Activated CD4-positive, alpha-beta memory T cell treated with anti-CD3 and anti-CD28 coated beads, Interleukin-2, amount 10 ng/mL, durations not matched to agents 7 days and 5 days (primary cell): ENCODE measurements at regions not wholly inside any gene's neighbourhood (a gene's known extent, or its start where the extent isn't known, plus 50 kb on each side); places are given as distances from the start of the nearest gene placed in this dataset.
"Not testable (repeated sequence)": the region's sequence is repeated elsewhere in the genome, so short reads cannot be mapped to it uniquely, and the experiment has no call there.

Experiments
- CTCF ChIA-PET: fragments of 350-600 bp; sonication (Branson Sonifier 250); formaldehyde crosslinking; loops from one replicate; lab custom pipeline; 2021; ENCODE audit warnings: antibody characterized with exemption, inconsistent platforms; lab: Charles Lee
- POLR2A ChIA-PET: fragments of 350-600 bp; sonication (Branson Sonifier 250); formaldehyde crosslinking; loops from one replicate; lab custom pipeline; 2021; ENCODE audit warnings: antibody characterized with exemption; lab: Charles Lee
- DNase-seq: peaks from one replicate; pipeline ENCODE4 v3.0.0-alpha.2; 2020
- H3K27ac Mint-ChIP-seq: one replicate; pipeline ENCODE4 v1.8.0; 2021; ENCODE audit warnings: mild to moderate bottlenecking, mixed read lengths
- H3K27me3 Mint-ChIP-seq: one replicate; pipeline ENCODE4 v1.8.0; 2021; ENCODE audit warnings: mixed read lengths
- H3K36me3 Mint-ChIP-seq: one replicate; pipeline ENCODE4 v1.8.0; 2021; ENCODE audit warnings: low read depth, mixed read lengths
- H3K4me1 Mint-ChIP-seq: one replicate; pipeline ENCODE4 v1.8.0; 2021; ENCODE audit warnings: mixed read lengths
- H3K4me3 Mint-ChIP-seq: one replicate; pipeline ENCODE4 v1.8.0; 2021; ENCODE audit warnings: mild to moderate bottlenecking, mixed read lengths
- H3K9me3 Mint-ChIP-seq: one replicate; pipeline ENCODE4 v1.8.0; 2021; ENCODE audit warnings: mixed read lengths

DNA sequence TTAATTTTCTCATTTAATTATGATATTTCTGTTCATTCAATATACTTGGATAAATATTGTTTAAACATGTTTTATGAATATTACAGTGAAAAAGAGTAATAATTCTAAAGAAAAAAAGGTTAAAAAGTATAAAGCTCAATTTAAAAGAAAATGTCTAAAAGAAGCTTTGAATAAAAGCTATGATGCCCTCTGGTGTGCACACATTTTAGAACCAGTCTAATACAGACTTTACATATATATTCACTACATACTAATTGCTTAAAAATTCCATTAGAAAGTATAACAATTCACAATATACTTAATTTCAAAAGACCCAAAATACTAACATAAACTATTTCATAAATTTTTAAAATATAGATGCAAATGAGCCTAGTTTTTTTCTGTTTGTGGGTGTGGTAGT is 909.1 kb upstream of the ROBO1 start:
- ChIA-PET POLR2A (no interaction called here), CTCF (no interaction called here)
- Mint-ChIP-seq H3K9me3 (peaks cover 5% of the 10 kb centered on the region), H3K4me1 (no peaks in the 10 kb centered on the region), H3K27ac (no peak overlapping the region), H3K4me3 (no peak overlapping the region), H3K27me3 (no peaks in the 10 kb centered on the region), H3K36me3 (no peaks in the 10 kb centered on the region)
- DNase-seq: no peak

DNA sequence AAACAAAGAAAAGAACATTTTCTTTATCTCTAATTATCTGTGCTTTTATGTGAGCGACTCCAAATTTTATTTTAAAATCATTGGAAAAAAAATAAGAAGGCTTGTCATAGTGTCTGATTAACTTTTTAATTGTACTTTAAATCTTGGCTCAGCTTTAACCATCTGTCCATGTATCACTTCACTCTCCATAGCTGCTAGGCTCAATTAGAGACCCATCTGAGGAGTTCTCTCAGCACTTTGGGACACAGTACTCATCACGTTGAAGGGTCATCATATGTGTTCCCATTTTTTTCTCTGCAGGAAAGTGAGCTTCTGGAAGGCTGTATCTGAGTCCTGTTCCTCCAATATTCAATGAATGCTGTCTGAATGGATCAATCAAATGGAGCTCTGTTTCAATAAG is 908.5 kb upstream of the ROBO1 start:
- CTCF ChIA-PET: no interaction called here
- Mint-ChIP-seq H3K27me3 (no peaks in the 10 kb centered on the region), H3K4me1 (no peaks in the 10 kb centered on the region), H3K36me3 (no peaks in the 10 kb centered on the region), H3K4me3 (no peak overlapping the region), H3K9me3 (peaks cover 5% of the 10 kb centered on the region), H3K27ac (no peak overlapping the region)
- DNase-seq: no peak
- POLR2A ChIA-PET: no interaction called here

DNA sequence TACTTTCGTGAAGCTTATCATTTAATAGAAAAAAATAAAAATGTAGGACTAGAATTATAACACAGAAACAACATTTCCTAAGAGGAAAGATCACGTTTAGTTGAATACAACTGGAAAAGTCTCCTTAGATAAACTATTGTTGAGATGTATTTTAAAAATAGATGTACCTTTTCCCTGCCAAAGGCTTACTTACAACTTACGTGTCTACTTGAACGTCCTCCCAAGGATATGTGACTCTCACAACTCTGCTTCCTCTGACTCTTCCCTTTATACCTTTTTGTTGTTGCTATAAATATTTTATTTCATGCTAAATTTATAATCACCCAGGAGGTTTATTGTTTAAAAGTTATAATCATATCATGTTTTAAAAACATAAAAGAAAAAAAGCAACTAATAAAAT is 908.0 kb upstream of the ROBO1 start:
- Mint-ChIP-seq H3K36me3 (no peaks in the 10 kb centered on the region), H3K9me3 (peaks cover 5% of the 10 kb centered on the region), H3K27ac (no peak overlapping the region), H3K4me1 (no peaks in the 10 kb centered on the region), H3K27me3 (no peaks in the 10 kb centered on the region), H3K4me3 (no peak overlapping the region)
- CTCF ChIA-PET: no interaction called here
- POLR2A ChIA-PET: no interaction called here
- DNase-seq: no peak

DNA sequence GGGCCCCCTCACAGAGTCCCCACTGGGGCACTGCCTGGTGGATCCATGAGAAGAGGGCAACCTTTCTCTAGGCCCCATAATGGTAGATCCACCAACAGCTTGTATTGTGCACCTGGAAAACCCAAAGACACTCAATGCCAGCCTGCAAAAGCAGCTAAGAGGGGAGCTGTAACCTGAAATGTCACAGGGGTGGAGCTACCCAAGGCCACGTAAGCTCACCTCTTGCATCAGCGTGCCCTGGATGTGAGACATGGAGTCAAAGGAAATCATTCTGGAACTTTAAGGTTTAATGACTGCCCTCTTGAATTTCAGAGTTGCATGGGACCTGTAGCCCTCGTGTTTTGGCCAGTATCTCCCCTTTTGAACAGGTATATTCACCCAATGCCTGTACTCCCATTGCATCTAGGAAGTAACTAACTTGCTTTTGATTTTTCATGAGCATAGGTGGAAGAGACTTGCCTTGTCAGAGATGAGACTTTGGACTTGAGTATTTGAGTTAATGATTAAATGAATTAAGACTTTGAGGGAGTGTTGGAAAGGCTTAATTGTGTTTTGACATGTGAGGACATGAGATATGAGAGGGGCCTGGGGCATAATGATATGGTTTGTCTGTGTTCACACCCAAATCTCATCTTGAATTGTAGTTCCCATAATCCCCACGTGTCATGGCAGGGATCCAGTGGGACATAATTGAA is 900.9 kb upstream of the ROBO1 start:
- H3K36me3 Mint-ChIP-seq: no peaks in the 10 kb centered on the region
- H3K4me3 Mint-ChIP-seq: no peak overlapping the region
- DNase-seq: no peak
- no peak overlapping the region for H3K27ac Mint-ChIP-seq
- no peaks in the 10 kb centered on the region for H3K4me1 Mint-ChIP-seq
- ChIA-PET POLR2A (no interaction called here), CTCF (no interaction called here)
- H3K27me3 Mint-ChIP-seq: no peaks in the 10 kb centered on the region
- peaks cover 18% of the 10 kb centered on the region for H3K9me3 Mint-ChIP-seq

DNA sequence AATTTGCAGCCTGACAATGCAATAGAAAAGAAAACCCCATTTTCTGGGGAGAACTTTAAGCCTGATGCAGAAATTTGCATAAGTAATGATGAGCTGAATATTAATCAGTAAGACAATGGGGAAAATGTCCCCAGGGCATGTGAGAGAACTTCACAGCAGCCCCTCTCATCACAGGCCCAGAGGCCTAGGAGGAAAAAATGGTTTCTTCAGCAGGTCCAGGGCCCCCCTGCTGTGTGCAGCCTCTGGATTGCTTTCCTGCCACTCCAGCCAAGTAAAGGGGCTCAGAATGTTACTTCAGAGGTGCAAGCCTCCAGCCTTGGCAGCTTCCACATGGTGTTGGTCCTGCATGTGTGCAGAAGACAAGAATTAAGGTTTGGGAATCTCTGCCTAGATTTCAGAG is 900.3 kb upstream of the ROBO1 start:
- H3K36me3 Mint-ChIP-seq: no peaks in the 10 kb centered on the region
- no peak for DNase-seq
- ChIA-PET POLR2A (no interaction called here), CTCF (no interaction called here)
- H3K4me1 Mint-ChIP-seq: no peaks in the 10 kb centered on the region
- H3K9me3 Mint-ChIP-seq: peaks cover 18% of the 10 kb centered on the region
- H3K27ac Mint-ChIP-seq: no peak overlapping the region
- no peaks in the 10 kb centered on the region for H3K27me3 Mint-ChIP-seq
- no peak overlapping the region for H3K4me3 Mint-ChIP-seq

DNA sequence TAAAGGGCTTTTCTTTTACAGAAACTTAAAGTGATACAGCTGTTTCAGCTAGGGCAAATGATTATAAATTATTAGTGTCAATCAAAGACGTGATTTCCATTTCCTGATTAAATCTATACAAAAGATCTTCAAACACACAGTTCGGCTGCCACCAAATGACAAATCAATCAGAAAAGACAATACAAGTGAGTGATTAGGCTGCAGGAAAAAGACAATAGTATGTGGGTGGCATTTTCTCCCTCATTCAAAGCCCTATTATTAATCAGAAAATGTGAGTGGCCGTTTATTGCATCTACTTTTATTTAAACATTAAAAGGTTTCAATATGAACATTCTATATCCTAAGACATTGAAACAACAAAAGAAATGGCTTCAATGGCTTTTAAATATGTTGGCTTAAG is 895.6 kb upstream of the ROBO1 start:
- no peaks in the 10 kb centered on the region for H3K36me3 Mint-ChIP-seq
- POLR2A ChIA-PET: no interaction called here
- H3K9me3 Mint-ChIP-seq: peaks cover 15% of the 10 kb centered on the region
- DNase-seq: no peak
- H3K4me3 Mint-ChIP-seq: no peak overlapping the region
- CTCF ChIA-PET: no interaction called here
- no peak overlapping the region for H3K27ac Mint-ChIP-seq
- H3K4me1 Mint-ChIP-seq: no peaks in the 10 kb centered on the region
- no peaks in the 10 kb centered on the region for H3K27me3 Mint-ChIP-seq

DNA sequence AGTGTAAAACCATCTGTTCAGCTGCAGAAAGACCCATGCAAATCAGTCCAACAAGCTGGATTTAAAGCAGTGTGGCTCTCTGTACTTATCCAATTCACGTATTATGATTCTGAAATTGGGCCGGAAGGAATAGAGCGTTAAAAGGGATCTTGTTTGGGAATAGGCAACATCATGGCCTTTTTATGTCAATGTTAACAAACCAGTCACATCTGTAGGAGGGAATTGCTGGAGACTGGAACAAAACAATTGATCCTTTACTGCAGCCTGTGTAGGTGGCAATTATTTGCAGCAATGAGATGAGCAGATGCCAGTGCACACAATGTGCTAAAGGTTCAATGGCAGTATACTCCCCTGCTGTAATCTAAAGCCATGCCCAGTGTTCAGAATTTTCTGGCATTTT is 887.4 kb upstream of the ROBO1 start:
- no peak for DNase-seq
- Mint-ChIP-seq H3K4me1 (no peaks in the 10 kb centered on the region), H3K4me3 (no peak overlapping the region), H3K9me3 (peaks cover 17% of the 10 kb centered on the region), H3K27ac (no peak overlapping the region), H3K36me3 (no peaks in the 10 kb centered on the region), H3K27me3 (no peaks in the 10 kb centered on the region)
- ChIA-PET POLR2A (no interaction called here), CTCF (no interaction called here)

DNA sequence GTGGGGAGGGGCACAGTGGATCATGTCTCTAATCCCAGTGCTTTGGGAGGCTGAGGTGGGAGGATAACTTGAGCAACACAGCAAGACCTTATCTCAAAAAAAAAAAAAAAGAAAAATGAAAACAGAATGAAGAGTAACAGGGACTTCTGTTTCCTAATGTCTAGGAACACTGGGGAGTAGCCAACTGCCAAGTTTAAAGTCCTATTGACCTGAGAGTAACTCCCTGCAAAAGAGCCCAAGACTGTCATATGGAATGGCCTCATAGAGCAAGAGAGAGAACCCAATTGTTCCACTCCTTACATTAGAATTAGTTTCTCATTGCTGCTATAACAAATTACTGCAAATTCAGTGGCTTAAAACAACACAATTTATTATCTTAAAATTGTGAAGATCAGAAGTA is 881.4 kb upstream of the ROBO1 start:
- H3K27ac Mint-ChIP-seq: no peak overlapping the region
- POLR2A ChIA-PET: no interaction called here
- H3K4me1 Mint-ChIP-seq: no peaks in the 10 kb centered on the region
- H3K9me3 Mint-ChIP-seq: no peaks in the 10 kb centered on the region
- CTCF ChIA-PET: no interaction called here
- no peaks in the 10 kb centered on the region for H3K27me3 Mint-ChIP-seq
- no peaks in the 10 kb centered on the region for H3K36me3 Mint-ChIP-seq
- no peak overlapping the region for H3K4me3 Mint-ChIP-seq
- no peak for DNase-seq

DNA sequence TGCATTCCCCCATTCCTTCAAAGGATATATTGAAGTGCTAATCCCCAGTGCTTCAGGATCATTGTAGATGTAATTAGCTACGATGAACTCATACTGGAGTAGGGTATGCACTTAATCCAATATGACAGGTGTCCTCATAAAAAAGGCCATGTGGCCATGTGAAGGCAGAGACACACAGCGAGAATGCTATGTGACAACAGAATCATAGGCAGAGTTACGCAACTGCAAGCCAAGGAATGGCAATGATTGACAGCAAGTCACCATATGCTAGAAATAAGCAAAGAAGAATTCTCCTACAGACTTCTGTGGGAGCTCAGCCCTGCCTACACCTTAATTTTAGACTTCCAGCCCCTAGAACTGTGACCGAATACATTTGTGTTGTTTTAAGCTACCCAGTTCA is 875.6 kb upstream of the ROBO1 start:
- no peak overlapping the region for H3K4me3 Mint-ChIP-seq
- no peaks in the 10 kb centered on the region for H3K4me1 Mint-ChIP-seq
- H3K27ac Mint-ChIP-seq: no peak overlapping the region
- H3K36me3 Mint-ChIP-seq: no peaks in the 10 kb centered on the region
- no peaks in the 10 kb centered on the region for H3K27me3 Mint-ChIP-seq
- ChIA-PET CTCF (no interaction called here), POLR2A (no interaction called here)
- DNase-seq: no peak
- peaks cover 15% of the 10 kb centered on the region for H3K9me3 Mint-ChIP-seq

DNA sequence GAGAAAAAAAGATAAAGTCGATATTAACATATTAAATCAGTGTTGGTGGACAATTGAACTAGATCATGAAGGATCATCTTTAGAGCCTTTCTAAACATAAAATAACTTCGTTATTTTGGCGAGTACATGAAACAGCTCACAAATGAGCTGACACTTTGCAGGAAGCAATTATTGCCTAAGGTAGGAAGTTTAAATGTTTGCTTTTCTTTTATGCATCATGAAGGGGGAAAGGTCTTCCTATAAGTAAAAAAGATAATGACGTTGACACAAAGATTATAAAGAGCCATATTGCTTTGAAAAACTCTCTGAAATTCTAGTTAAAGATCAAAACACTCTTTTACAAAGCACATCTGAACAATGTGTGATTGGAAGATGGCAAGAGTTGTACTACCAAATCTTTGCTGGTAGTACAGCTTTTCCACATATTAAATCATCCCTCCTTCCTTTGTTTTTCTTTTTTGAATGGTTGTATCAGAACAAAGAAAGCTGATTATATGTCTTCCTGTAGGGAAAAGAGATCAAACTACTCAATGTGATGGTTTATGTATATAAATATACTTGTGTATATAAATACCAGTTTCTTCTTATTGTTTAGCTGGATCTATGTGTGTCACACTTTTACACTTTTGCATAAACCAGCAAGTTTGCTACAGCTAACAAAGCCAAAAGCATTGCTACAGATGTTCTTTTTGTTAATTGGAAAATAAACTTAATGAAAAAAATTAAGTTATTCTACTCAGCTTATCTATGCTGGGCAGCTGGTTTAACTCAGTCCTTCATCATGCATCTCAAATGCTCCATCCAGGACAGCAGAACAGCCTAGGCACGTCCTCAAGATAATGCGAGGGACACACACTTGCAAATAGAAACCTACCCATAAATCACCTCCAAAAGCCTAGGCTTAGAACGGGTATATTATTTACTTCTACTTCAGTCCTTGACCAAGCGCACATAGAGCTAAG is 850.8 kb upstream of the ROBO1 start:
- no peak overlapping the region for H3K27ac Mint-ChIP-seq
- no peak for DNase-seq
- peaks cover 8% of the 10 kb centered on the region for H3K9me3 Mint-ChIP-seq
- ChIA-PET CTCF (no interaction called here), POLR2A (no interaction called here)
- H3K4me1 Mint-ChIP-seq: no peaks in the 10 kb centered on the region
- no peaks in the 10 kb centered on the region for H3K36me3 Mint-ChIP-seq
- H3K4me3 Mint-ChIP-seq: no peak overlapping the region
- no peaks in the 10 kb centered on the region for H3K27me3 Mint-ChIP-seq

DNA sequence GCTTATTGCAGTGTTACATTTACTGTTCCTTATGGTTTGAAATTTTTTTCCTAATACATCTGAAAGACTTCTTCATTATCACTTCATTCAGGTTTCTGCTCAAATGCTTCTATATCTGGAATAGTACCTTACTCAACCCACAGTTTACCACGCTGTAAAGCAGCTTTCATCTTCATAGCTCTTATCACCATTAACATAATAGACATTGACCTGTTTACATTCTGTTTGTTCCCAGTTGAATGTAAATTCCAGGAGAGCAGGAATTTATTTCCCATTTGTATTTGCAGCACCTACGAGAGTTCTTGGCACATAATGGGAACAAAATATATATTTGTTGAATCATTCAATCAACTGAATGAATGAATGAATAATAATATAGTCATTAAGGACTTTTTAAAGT is 844.6 kb upstream of the ROBO1 start:
- CTCF ChIA-PET: no interaction called here
- Mint-ChIP-seq H3K4me3 (no peak overlapping the region), H3K27me3 (no peaks in the 10 kb centered on the region), H3K27ac (no peak overlapping the region), H3K36me3 (no peaks in the 10 kb centered on the region), H3K4me1 (no peaks in the 10 kb centered on the region), H3K9me3 (peaks cover 5% of the 10 kb centered on the region)
- POLR2A ChIA-PET: no interaction called here
- DNase-seq: no peak

DNA sequence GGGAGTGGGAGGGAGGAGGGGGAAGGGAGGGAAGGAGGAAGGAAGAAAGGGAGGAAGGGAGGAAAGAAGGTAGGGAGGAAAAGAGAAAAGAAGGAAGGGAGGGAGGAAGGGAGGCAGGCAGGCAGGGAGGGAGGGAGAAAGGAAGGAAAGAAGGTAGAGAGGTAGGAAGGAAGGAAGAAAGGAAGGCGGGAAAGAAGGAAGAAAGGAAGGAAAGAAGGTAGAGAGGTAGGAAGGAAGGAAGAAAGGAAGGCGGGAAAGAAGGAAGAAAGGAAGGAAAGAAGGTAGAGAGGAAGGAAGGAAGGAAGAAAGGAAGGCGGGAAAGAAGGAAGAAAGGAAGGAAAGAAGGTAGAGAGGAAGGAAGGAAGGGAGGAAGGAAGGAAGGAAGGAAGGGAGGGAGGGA is 840.3 kb upstream of the ROBO1 start:
- H3K27ac Mint-ChIP-seq, H3K36me3 Mint-ChIP-seq, H3K27me3 Mint-ChIP-seq, POLR2A ChIA-PET, CTCF ChIA-PET, DNase-seq, H3K4me3 Mint-ChIP-seq, H3K4me1 Mint-ChIP-seq, H3K9me3 Mint-ChIP-seq: not testable (repeated sequence)

DNA sequence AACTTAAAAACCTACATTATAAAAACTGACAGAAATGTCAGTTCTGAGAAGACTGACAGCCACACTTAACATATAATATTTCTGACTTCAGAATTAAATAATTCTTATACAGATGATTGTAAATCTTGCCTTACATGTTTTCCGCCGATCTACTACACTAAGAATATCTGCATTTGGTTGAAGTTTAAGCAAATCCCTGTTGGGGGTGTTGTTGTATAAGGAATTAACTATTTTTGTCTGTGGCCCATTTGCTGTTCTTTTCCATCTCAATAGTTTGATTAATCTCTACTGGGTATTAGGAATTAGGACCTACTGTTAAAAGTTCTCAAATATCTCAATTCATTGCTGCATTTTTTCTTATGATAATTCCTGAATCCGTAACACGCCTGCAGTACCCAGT is 838.3 kb upstream of the ROBO1 start:
- H3K27me3 Mint-ChIP-seq: no peaks in the 10 kb centered on the region
- H3K36me3 Mint-ChIP-seq: no peaks in the 10 kb centered on the region
- DNase-seq: no peak
- no peak overlapping the region for H3K27ac Mint-ChIP-seq
- POLR2A ChIA-PET: no interaction called here
- no peaks in the 10 kb centered on the region for H3K4me1 Mint-ChIP-seq
- peaks cover 4% of the 10 kb centered on the region for H3K9me3 Mint-ChIP-seq
- CTCF ChIA-PET: no interaction called here
- no peak overlapping the region for H3K4me3 Mint-ChIP-seq

DNA sequence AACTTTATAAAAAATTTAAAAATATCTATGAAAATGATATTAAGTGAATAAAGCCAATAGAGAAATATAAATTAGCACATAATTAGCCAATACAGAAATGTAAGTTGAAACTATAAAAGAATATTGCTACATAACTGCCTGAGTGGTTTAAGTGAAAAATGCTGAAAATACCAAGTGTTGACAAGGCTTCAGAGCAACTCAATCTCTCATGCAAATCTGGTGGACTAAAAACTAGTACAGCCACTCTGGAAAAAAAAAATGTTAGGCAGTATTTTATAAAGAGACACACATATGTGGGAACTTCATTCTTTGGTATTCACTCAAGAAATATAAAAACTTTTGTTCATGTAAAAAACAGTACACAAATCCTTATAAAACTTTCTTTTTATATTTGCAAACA is 833.7 kb upstream of the ROBO1 start:
- H3K9me3 Mint-ChIP-seq: peaks cover 8% of the 10 kb centered on the region

More for the DNA sequence above, 833.7 kb upstream of the ROBO1 start:
- Mint-ChIP-seq H3K27me3 (no peaks in the 10 kb centered on the region), H3K4me1 (no peaks in the 10 kb centered on the region), H3K36me3 (no peaks in the 10 kb centered on the region), H3K4me3 (no peak overlapping the region), H3K27ac (no peak overlapping the region)
- CTCF ChIA-PET: no interaction called here
- POLR2A ChIA-PET: no interaction called here
- DNase-seq: no peak
